ENCODE measurements at regions not wholly inside any gene's neighbourhood (a gene's known extent, or its start where the extent isn't known, plus 50 kb on each side); places are given as distances from the start of the nearest gene placed in this dataset.

DNA sequence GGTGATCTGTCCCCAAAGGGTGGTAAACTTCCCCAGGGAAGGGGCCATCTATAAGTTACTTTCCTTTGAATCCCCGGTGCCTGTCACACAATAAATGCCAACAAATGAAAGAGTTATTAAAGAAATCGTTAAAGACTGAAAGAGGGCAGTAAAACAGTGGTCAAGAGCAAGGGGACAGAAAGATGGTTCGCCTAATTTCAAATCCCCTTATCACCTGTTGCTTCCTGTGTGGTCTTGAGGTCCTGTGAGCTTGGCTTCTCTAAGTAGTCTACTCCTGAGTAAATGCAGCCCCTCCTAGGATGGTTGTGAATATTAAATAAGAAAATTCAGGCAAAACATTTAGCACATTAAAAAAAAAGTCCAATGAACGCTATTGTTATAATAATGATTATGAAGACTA is 225.7 kb upstream of the ADAMTS9 start:
- TF ChIP-seq SPI1 (IDR thresholded peaks at IDR 0.05; ENCODE audit: borderline replicate concordance, low read depth) (no peak), POLR2AphosphoS5 (IDR thresholded peaks at IDR 0.05; ENCODE audit: low read depth) (no peak), GABPA (IDR thresholded peaks at IDR 0.05; ENCODE audit: low read depth) (no peak)
- TF ChIP-seq, protein P1, sequence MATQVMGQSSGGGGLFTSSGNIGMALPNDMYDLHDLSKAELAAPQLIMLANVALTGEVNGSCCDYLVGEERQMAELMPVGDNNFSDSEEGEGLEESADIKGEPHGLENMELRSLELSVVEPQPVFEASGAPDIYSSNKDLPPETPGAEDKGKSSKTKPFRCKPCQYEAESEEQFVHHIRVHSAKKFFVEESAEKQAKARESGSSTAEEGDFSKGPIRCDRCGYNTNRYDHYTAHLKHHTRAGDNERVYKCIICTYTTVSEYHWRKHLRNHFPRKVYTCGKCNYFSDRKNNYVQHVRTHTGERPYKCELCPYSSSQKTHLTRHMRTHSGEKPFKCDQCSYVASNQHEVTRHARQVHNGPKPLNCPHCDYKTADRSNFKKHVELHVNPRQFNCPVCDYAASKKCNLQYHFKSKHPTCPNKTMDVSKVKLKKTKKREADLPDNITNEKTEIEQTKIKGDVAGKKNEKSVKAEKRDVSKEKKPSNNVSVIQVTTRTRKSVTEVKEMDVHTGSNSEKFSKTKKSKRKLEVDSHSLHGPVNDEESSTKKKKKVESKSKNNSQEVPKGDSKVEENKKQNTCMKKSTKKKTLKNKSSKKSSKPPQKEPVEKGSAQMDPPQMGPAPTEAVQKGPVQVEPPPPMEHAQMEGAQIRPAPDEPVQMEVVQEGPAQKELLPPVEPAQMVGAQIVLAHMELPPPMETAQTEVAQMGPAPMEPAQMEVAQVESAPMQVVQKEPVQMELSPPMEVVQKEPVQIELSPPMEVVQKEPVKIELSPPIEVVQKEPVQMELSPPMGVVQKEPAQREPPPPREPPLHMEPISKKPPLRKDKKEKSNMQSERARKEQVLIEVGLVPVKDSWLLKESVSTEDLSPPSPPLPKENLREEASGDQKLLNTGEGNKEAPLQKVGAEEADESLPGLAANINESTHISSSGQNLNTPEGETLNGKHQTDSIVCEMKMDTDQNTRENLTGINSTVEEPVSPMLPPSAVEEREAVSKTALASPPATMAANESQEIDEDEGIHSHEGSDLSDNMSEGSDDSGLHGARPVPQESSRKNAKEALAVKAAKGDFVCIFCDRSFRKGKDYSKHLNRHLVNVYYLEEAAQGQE (IDR thresholded peaks at IDR 0.05; ENCODE audit: insufficient replicate concordance, low read depth): no peak
- TF ChIP-seq, protein P2, sequence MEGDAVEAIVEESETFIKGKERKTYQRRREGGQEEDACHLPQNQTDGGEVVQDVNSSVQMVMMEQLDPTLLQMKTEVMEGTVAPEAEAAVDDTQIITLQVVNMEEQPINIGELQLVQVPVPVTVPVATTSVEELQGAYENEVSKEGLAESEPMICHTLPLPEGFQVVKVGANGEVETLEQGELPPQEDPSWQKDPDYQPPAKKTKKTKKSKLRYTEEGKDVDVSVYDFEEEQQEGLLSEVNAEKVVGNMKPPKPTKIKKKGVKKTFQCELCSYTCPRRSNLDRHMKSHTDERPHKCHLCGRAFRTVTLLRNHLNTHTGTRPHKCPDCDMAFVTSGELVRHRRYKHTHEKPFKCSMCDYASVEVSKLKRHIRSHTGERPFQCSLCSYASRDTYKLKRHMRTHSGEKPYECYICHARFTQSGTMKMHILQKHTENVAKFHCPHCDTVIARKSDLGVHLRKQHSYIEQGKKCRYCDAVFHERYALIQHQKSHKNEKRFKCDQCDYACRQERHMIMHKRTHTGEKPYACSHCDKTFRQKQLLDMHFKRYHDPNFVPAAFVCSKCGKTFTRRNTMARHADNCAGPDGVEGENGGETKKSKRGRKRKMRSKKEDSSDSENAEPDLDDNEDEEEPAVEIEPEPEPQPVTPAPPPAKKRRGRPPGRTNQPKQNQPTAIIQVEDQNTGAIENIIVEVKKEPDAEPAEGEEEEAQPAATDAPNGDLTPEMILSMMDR (IDR thresholded peaks at IDR 0.05; ENCODE audit: insufficient read depth, low read length): no peak
- Histone ChIP-seq H3K27ac (replicated peaks) (no peak overlapping the region), H3K4me3 (replicated peaks; ENCODE audit: insufficient read depth, low read length) (no peak overlapping the region), H3K27me3 (ENCODE audit: insufficient read depth, poor library complexity, severe bottlenecking) (no peaks in the 10 kb centered on the region)
- no peak for DNase-seq (ENCODE audit: low read depth in 1 of 2, low spot score in 1 of 2)

DNA sequence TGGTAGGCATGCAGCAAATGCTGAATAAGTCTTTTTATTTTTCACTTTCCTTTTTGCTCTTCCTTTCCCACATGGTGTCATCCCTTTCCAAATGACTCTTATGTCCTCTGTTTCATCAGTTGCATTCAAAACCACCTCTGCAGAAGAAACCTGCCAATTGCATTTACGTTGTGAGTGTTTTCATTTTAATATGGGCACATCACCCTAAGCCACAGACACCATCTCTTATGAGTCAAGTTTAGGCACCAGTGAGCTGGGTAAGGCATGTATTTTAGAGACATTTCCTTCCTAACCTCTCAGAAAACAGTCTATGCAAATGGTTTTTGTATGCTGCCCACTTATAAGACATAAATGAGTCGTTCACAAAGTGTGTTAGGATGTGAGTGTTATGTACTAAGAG is 223.3 kb upstream of the ADAMTS9 start:
- no peak overlapping the region for H3K4me3 ChIP-seq (replicated peaks; ENCODE audit: insufficient read depth, low read length)
- H3K27me3 ChIP-seq (ENCODE audit: insufficient read depth, poor library complexity, severe bottlenecking): no peaks in the 10 kb centered on the region
- TF ChIP-seq, protein P2 (IDR thresholded peaks at IDR 0.05; ENCODE audit: insufficient read depth, low read length): no peak
- TF ChIP-seq POLR2AphosphoS5 (IDR thresholded peaks at IDR 0.05; ENCODE audit: low read depth) (no peak), SPI1 (IDR thresholded peaks at IDR 0.05; ENCODE audit: borderline replicate concordance, low read depth) (no peak), GABPA (IDR thresholded peaks at IDR 0.05; ENCODE audit: low read depth) (no peak)
- TF ChIP-seq, protein P1 (IDR thresholded peaks at IDR 0.05; ENCODE audit: insufficient replicate concordance, low read depth): no peak
- no peak for DNase-seq (ENCODE audit: low read depth in 1 of 2, low spot score in 1 of 2)
- H3K27ac ChIP-seq (replicated peaks): no peak overlapping the region

DNA sequence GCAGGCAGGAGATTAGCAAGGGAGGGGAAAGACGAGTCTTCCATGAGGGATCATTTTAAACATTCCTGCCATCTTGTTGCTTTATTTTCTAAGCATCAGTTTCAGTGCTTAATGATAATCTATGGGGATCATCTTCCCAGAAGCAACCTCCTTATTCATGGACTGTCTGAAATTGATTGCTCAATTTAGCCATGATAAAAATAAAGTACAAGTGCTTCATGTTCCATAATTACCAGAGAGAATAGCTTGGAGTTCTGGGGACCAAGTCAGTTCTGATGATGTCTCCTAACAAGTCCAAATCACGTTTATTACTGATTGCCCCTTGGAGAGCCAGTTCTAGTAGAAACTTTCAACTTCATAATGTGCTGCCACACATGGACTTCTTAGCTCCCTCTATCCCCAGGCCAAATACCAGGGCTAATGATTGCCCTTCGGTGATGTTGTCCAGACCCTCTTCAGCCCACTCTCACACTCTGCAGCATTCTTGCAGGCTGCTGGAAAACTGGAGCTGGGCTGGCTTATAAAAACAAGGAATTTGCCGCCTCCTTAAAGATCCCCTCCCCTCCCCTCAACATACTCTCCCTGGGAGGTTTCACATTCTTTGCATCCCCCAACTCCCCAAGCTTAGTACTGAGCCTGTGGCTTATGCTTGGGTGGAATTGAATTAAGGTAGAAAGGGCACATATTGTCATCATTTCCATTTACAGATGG is 222.1 kb upstream of the ADAMTS9 start:
- no peaks in the 10 kb centered on the region for H3K27me3 ChIP-seq (ENCODE audit: insufficient read depth, poor library complexity, severe bottlenecking)
- DNase-seq (ENCODE audit: low read depth in 1 of 2, low spot score in 1 of 2): no peak
- TF ChIP-seq, protein P1 (IDR thresholded peaks at IDR 0.05; ENCODE audit: insufficient replicate concordance, low read depth): no peak
- TF ChIP-seq POLR2AphosphoS5 (IDR thresholded peaks at IDR 0.05; ENCODE audit: low read depth) (no peak), SPI1 (IDR thresholded peaks at IDR 0.05; ENCODE audit: borderline replicate concordance, low read depth) (no peak), GABPA (IDR thresholded peaks at IDR 0.05; ENCODE audit: low read depth) (no peak)
- TF ChIP-seq, protein P2 (IDR thresholded peaks at IDR 0.05; ENCODE audit: insufficient read depth, low read length): no peak

More for the DNA sequence above, 222.1 kb upstream of the ADAMTS9 start:
- Histone ChIP-seq H3K4me3 (replicated peaks; ENCODE audit: insufficient read depth, low read length) (no peak overlapping the region), H3K27ac (replicated peaks) (no peak overlapping the region)

All from HL-60 (cell line).